K562 (cell line): ENCODE measurements at regions not wholly inside any gene's neighbourhood (a gene's known extent, or its start where the extent isn't known, plus 50 kb on each side); places are given as distances from the start of the nearest gene placed in this dataset.

Source experiments
- CTBP1 ChIP-seq: fragments of 450-650 bp; IDR thresholded peaks from 2 replicates; pipeline ENCODE4 v1.6.1; 2016; ENCODE audit warnings: borderline replicate concordance
- EZH2 ChIP-seq: IDR thresholded peaks from 2 replicates; pipeline ENCODE4 v1.6.1; 2012; ENCODE audit warnings: low read depth, mild to moderate bottlenecking, inconsistent platforms, low read length, borderline replicate concordance
- NCOA2 ChIP-seq, 2 experiments: fragments of 450-650 bp; IDR thresholded peaks; 2 replicates each; pipeline ENCODE4 v1.6.1; 2018; ENCODE audit warnings: mild to moderate bottlenecking in 2 of 2, moderate library complexity in 1 of 2; ENCODE audit not compliant: partially characterized antibody in 2 of 2
- NFYB ChIP-seq: IDR thresholded peaks from 2 replicates; pipeline ENCODE4 v1.6.1; 2011; ENCODE audit warnings: mild to moderate bottlenecking, moderate library complexity; ENCODE audit not compliant: insufficient read length; ENCODE audit errors: extremely low read depth
- TCFL5 ChIP-seq: fragments of 250-450 bp; sonication (Bioruptor Pico); conservative IDR thresholded peaks from 2 replicates; pipeline ENCODE4 v1.6.1; 2021; ENCODE audit warnings: mild to moderate bottlenecking, moderate library complexity, matching md5 sums
- TGIF2 ChIP-seq: sonication (generic); formaldehyde crosslinking; IDR thresholded peaks from 2 replicates; pipeline ENCODE4 v1.8.1; 2022; ENCODE audit warnings: mild to moderate bottlenecking, missing genetic modification reagents, moderate library complexity
- TF ChIP-seq, protein P1 (sequence below): fragments of 250-450 bp; sonication (Bioruptor Pico); IDR thresholded peaks from 2 replicates; pipeline ENCODE4 v1.5.0; 2021

DNA sequence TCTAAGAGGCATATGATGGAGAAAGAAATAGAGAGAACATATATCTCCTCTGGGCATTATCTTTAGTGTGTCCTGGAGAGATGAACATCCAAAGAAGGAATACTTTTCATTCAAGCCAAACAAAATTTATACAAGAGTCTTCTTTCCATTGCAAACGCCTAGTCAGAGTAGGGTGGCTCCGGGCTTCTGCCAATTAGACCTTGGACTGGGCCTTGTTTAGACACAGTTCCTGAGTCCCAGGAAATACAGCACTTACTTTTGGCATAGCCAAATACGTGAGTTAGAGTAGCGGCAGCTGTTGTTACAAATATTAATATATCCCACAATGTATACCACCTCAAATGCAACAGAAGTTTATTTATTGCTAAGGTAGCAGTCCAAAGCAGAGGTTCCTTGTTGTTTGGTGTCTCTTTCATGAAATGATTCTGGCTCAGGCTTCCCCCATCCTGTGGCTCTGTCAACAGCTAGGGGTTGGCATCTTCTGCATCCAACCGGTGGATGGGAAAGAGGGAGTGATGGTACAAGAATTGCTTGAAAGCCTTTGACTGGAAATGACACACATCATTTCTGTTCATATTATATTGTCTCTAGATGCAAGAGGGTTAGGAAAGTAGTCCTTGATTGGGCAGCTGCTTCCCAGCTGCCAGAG is 148.0 kb upstream of the SPACA1 start:
- TF ChIP-seq EZH2 (no peak), TCFL5 (CRISPR knock-in tag) (no peak), TGIF2 (CRISPR knock-in tag) (no peak), NCOA2 (IDR thresholded peaks at IDR 0.05; ENCODE audit: partially characterized antibody in 2 of 2) (no peak), CTBP1 (no peak), NFYB (no peak)
- TF ChIP-seq, protein P1, sequence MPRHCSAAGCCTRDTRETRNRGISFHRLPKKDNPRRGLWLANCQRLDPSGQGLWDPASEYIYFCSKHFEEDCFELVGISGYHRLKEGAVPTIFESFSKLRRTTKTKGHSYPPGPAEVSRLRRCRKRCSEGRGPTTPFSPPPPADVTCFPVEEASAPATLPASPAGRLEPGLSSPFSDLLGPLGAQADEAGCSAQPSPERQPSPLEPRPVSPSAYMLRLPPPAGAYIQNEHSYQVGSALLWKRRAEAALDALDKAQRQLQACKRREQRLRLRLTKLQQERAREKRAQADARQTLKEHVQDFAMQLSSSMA: no peak
